Sigmoid colon (tissue), 4 donors: ENCODE measurements at regions not wholly inside any gene's neighbourhood (a gene's known extent, or its start where the extent isn't known, plus 50 kb on each side); places are given as distances from the start of the nearest gene placed in this dataset.

ENCODE experiments used
- CTCF ChIP-seq, 4 experiments: fragments of 450-650 bp in 3 of 4; fragments of 200-600 bp in 1 of 4; IDR thresholded peaks; one replicate each; pipeline ENCODE4 v1.5.1; 2016 to 2019; ENCODE audit warnings: antibody characterized with exemption in 4 of 4, mild to moderate bottlenecking in 3 of 4, moderate library complexity in 2 of 4
- EP300 ChIP-seq, 4 donors: sonication (generic); formaldehyde crosslinking; IDR thresholded peaks; one replicate each; pipeline ENCODE4 v1.6.1; 2017; ENCODE audit warnings: antibody characterized with exemption in 4 of 4
- POLR2A ChIP-seq, 2 donors: fragments of 450-650 bp; IDR thresholded peaks; one replicate each; pipeline ENCODE4 v1.6.1; 2016; ENCODE audit warnings: antibody characterized with exemption in 2 of 2, mild to moderate bottlenecking in 2 of 2, moderate library complexity in 2 of 2
- POLR2AphosphoS5 ChIP-seq, 4 donors: sonication (generic); formaldehyde crosslinking; IDR thresholded peaks; one replicate each; pipeline ENCODE4 v1.6.1; 2017; ENCODE audit warnings: antibody characterized with exemption in 4 of 4

- TF ChIP-seq EP300 (IDR thresholded peaks at IDR 0.05) (no peak), CTCF (IDR thresholded peaks at IDR 0.05) (no peak), POLR2A (IDR thresholded peaks at IDR 0.05) (no peak), POLR2AphosphoS5 (IDR thresholded peaks at IDR 0.05) (no peak)
These were observed 78.9 kb upstream of the PAPPA start for GRCh38 chr9:116074658-116075057.
